HG03159 (cell line): ENCODE measurements at regions not wholly inside any gene's neighbourhood (a gene's known extent, or its start where the extent isn't known, plus 50 kb on each side); places are given as distances from the start of the nearest gene placed in this dataset.

ENCODE experiments used
- ATAC-seq: cut with Tn5 transposase; IDR thresholded peaks from one replicate; pipeline ENCODE4 v1.9.1; 2021; ENCODE audit warnings: mild to moderate bottlenecking, moderate library complexity; ENCODE audit not compliant: unreplicated experiment

DNA sequence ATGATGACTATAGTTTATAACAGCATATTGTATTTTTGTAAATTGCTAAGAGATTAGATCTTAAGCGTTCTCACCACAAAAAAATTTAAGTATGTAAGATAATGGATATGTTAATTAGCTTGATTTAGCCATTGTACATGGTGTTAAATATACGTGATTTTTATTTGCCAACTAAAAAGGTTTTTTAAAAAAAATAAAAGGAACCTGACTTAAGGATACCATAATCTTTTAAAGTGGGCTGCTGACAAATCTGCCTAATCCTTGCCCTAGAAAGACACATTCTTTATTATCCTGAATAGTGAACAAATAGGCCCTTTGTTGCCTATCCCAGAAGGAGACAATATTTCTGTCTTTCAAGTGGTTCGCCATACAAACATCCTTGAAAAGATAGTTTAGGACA, 94.6 kb upstream of the FAM47C start:
- ATAC-seq = no peak

- no peak for ATAC-seq
These were observed 91.2 kb upstream of the FAM47C start for GRCh38 chrX:36916941-36917340.

DNA sequence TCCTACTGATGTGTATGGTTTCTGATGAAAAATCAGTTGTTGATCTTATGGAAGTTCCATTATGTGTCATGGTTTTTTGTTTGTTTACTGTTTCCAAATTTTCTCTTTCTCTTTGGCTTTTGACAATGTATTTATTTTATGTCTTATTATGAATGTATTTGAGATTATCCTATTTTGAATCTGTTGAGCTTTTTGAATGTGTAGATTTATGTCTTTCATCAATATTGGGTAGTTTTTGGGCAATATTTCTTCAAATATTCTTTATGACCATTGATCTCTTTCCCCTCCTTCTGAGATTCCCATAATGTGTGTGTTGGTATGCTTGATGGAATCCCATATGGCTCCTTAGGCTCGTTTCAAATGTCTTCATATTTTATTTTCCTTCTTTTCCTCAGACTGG, 80.5 kb upstream of the FAM47C start:
- no peak for ATAC-seq

GRCh38 chrX:36930491-36930890, 77.7 kb upstream of the FAM47C start:
- ATAC-seq = no peak

DNA sequence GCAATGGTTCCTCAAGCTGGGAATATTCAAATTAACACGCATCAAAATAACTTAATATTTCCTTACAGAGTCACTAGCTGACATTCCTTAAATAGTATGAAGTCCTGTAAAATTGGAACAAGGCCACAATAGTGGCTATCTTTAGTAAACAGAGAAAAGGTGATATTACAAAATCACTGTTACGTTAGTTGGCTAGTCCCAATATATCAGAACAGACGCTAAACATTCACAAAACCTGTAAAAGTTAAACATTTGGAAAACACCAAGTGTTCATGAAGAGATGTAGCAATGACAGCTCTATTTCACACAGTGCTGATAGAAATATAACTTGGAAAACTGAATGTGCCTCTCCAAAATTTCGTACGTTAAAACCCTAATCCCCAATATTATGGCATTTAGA, 61.0 kb upstream of the FAM47C start:
- no peak for ATAC-seq

GRCh38 chrX:36950495-36951253, 57.5 kb upstream of the FAM47C start:
- no peak for ATAC-seq

GRCh38 chrX:36957425-36958328, 50.5 kb upstream of the FAM47C start:
- ATAC-seq = no peak
